Transverse colon (tissue), 4 donors: ENCODE measurements at regions not wholly inside any gene's neighbourhood (a gene's known extent, or its start where the extent isn't known, plus 50 kb on each side); places are given as distances from the start of the nearest gene placed in this dataset.

ENCODE experiments used
- DNase-seq: peaks from one replicate; pipeline ENCODE4 v3.0.0-alpha.2; 2019
- H3K27ac ChIP-seq, 4 donors: fragments of 200-600 bp; sonication (generic); 2 replicates each; pipeline ENCODE4 v1.5.1; 2016 to 2018; ENCODE audit warnings: inconsistent platforms in 4 of 4
- H3K27me3 ChIP-seq: fragments of 200-600 bp; sonication (generic); 2 replicates; pipeline ENCODE4 v1.5.1; 2017; ENCODE audit warnings: inconsistent platforms
- H3K36me3 ChIP-seq, 4 donors: fragments of 200-600 bp; sonication (generic); 2 replicates each; pipeline ENCODE4 v1.5.1; 2017 to 2019; ENCODE audit warnings: inconsistent platforms in 4 of 4
- H3K4me1 ChIP-seq, 4 donors: fragments of 200-600 bp; sonication (generic); 2 replicates each; pipeline ENCODE4 v1.5.1; 2017 to 2020; ENCODE audit warnings: inconsistent platforms in 4 of 4
- H3K4me3 ChIP-seq, 4 donors: fragments of 200-600 bp; sonication (generic); 1 replicate in 1 of 4; 2 replicates in 3 of 4; pipeline versions ENCODE4 v1.5.1 to v1.6.1; 2017 to 2019; ENCODE audit warnings: inconsistent platforms in 4 of 4
- H3K9me3 ChIP-seq, 2 donors: fragments of 200-600 bp; sonication (generic); 2 replicates each; pipeline ENCODE4 v1.5.1; 2017 to 2019; ENCODE audit warnings: inconsistent platforms in 2 of 2
- CTCF ChIP-seq, 5 experiments: fragments of 200-600 bp in 3 of 5; fragments of 450-650 bp in 2 of 5; sonication (generic) in 3 of 5; IDR thresholded peaks; 1 replicate in 2 of 5; 2 replicates in 3 of 5; pipeline ENCODE4 v1.5.1; 2016 to 2017; ENCODE audit warnings: antibody characterized with exemption in 5 of 5, inconsistent platforms in 3 of 5, mild to moderate bottlenecking in 2 of 5, moderate library complexity in 1 of 5
- EP300 ChIP-seq: sonication (generic); formaldehyde crosslinking; IDR thresholded peaks from one replicate; pipeline ENCODE4 v1.6.1; 2017; ENCODE audit warnings: antibody characterized with exemption, low read depth
- POLR2A ChIP-seq: fragments of 450-650 bp; IDR thresholded peaks from one replicate; pipeline ENCODE4 v1.6.1; 2016; ENCODE audit warnings: antibody characterized with exemption, mild to moderate bottlenecking, moderate library complexity
- POLR2AphosphoS5 ChIP-seq, 3 donors: sonication (generic); formaldehyde crosslinking; IDR thresholded peaks; one replicate each; pipeline ENCODE4 v1.6.1; 2016; ENCODE audit warnings: antibody characterized with exemption in 3 of 3
- WGBS, 2 donors: methylation state at CpG; one replicate each; pipeline ENCODE4 v1.1.5; 2018; ENCODE audit warnings: low coverage in 1 of 2; 5-methylcytosine and 5-hydroxymethylcytosine counted together
- in situ Hi-C, 4 donors: fragments of 200-750 bp; cut with MboI; loops; one replicate each; pipeline versions ENCODE4 v1.15.0 to v1.15.1; 2017; ENCODE audit warnings: low sequenced_read_pairs in 3 of 4, low pct_ligation_motif_present in 1 of 4, low pct_unique_long_range_greater_than_20kb in 1 of 4
- intact Hi-C: fragments of 100-400 bp; cut with DNase I; formaldehyde crosslinking; loops from one replicate; pipeline ENCODE4 v1.15.1; 2023; ENCODE audit warnings: low total_unique reads

- Histone ChIP-seq H3K27ac (no peak overlapping the region), H3K36me3 (no peaks in the 10 kb centered on the region), H3K4me3 (no peak overlapping the region), H3K9me3 (no peaks in the 10 kb centered on the region), H3K27me3 (no peaks in the 10 kb centered on the region), H3K4me1 (no peaks in the 10 kb centered on the region)
- TF ChIP-seq CTCF (IDR thresholded peaks at IDR 0.05) (no peak), EP300 (no peak), POLR2AphosphoS5 (IDR thresholded peaks at IDR 0.05) (no peak), POLR2A (no peak)
- intact Hi-C loops, result no loop called here
- in situ Hi-C loops, result no loop called here
- DNase-seq, result no peak
- 13 to 30% methylated on average over 1 of the region's 1 CpG for WGBS, 2 donors
Measured at GRCh38 chr6:114595186-114595585, 252.4 kb upstream of the HS3ST5 start.

DNA sequence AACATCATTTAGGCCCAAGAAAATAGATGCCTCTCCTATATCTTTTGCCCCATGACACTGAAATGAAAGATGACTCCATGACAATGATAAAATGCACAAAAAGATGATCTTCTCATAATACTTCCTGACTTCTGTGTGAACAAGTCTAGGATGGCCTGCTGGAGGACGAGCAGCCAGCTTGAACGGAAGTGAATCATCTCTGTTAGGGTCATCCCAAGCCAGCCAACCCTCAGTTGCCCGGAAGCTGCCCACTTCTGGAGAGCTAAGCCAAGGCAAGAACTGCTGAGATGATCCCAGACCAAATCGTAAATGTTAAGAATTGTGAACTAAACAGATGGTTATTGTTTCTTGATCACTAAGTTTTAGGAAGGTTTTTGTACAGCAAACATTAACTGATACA lies 249.7 kb upstream of the HS3ST5 start:
- WGBS, 2 donors, result 73 to 80% methylated on average over 4 of the region's 4 CpGs
- Histone ChIP-seq H3K4me1 (no peaks in the 10 kb centered on the region), H3K27ac (no peak overlapping the region), H3K9me3 (no peaks in the 10 kb centered on the region), H3K4me3 (no peak overlapping the region), H3K27me3 (no peaks in the 10 kb centered on the region), H3K36me3 (no peaks in the 10 kb centered on the region)
- no peak for DNase-seq
- intact Hi-C loops (no loop called here), in situ Hi-C loops (no loop called here)
- TF ChIP-seq EP300, result no peak
- no peak for TF ChIP-seq POLR2A
- TF ChIP-seq POLR2AphosphoS5 (IDR thresholded peaks at IDR 0.05), result no peak
- TF ChIP-seq CTCF (IDR thresholded peaks at IDR 0.05), result no peak

- Histone ChIP-seq H3K27ac (no peak overlapping the region), H3K4me1 (peaks cover 0 to 9% (median 0%) of the 10 kb centered on the region in 4 donors), H3K4me3 (no peak overlapping the region), H3K9me3 (no peaks in the 10 kb centered on the region), H3K27me3 (no peaks in the 10 kb centered on the region), H3K36me3 (no peaks in the 10 kb centered on the region)
- no peak for TF ChIP-seq POLR2AphosphoS5 (IDR thresholded peaks at IDR 0.05)
- TF ChIP-seq POLR2A, result no peak
- TF ChIP-seq CTCF (IDR thresholded peaks at IDR 0.05), result no peak
- TF ChIP-seq EP300, result no peak
- no peak for DNase-seq
- intact Hi-C loops (no loop called here), in situ Hi-C loops (no loop called here)
- 72 to 79% methylated on average over 5 of the region's 5 CpGs for WGBS, 2 donors
Measured at GRCh38 chr6:114588726-114589125, 245.9 kb upstream of the HS3ST5 start.

- Histone ChIP-seq H3K9me3 (peaks cover 0 to 4% of the 10 kb centered on the region in 2 donors), H3K4me3 (no peak overlapping the region), H3K36me3 (no peaks in the 10 kb centered on the region), H3K4me1 (peaks cover 0 to 9% (median 0%) of the 10 kb centered on the region in 4 donors), H3K27ac (no peak overlapping the region), H3K27me3 (no peaks in the 10 kb centered on the region)
- intact Hi-C loops, result no loop called here
- in situ Hi-C loops, result no loop called here
- no peak for TF ChIP-seq POLR2AphosphoS5 (IDR thresholded peaks at IDR 0.05)
- TF ChIP-seq CTCF (IDR thresholded peaks at IDR 0.05), result no peak
- no peak for TF ChIP-seq EP300
- no peak for TF ChIP-seq POLR2A
- DNase-seq, result no peak
- WGBS, 2 donors, result 53 to 61% methylated on average over 2 of the region's 2 CpGs
Measured at GRCh38 chr6:114586298-114586697, 243.5 kb upstream of the HS3ST5 start.
